Epithelial cell of proximal tubule (primary cell): ENCODE measurements at regions not wholly inside any gene's neighbourhood (a gene's known extent, or its start where the extent isn't known, plus 50 kb on each side); places are given as distances from the start of the nearest gene placed in this dataset.

ENCODE experiments used
- DNase-seq: peaks from one replicate; pipeline ENCODE4 v3.0.0-alpha.2; 2011; ENCODE audit warnings: low read depth
- H3K4me3 ChIP-seq: 2 replicates; pipeline ENCODE4 v1.5.1; 2011; ENCODE audit warnings: low read depth, mild to moderate bottlenecking, low read length
- TF ChIP-seq, protein P1 (sequence below): conservative IDR thresholded peaks from 2 replicates; pipeline ENCODE4 v1.5.1; 2012; ENCODE audit warnings: low read depth, mild to moderate bottlenecking, low read length

DNA sequence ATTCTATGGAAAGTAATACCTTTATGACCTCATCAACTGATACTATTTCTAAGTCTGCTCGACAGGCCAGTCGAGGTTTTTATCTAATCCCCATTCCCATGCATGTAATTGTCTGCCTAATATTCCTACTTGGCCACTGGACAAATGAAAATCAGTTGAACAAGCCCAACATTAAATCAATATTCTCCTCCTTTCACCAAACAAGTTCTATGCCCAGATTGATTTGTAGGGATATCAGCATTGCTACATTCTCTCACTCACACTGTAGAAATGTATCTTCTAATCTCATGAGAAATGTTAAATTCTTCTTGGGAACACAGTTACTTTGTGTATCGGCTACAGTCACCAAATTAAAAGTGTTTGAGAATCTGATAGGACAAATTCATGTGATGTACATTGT is 208.8 kb upstream of the CTNND2 start:
- TF ChIP-seq, protein P1, sequence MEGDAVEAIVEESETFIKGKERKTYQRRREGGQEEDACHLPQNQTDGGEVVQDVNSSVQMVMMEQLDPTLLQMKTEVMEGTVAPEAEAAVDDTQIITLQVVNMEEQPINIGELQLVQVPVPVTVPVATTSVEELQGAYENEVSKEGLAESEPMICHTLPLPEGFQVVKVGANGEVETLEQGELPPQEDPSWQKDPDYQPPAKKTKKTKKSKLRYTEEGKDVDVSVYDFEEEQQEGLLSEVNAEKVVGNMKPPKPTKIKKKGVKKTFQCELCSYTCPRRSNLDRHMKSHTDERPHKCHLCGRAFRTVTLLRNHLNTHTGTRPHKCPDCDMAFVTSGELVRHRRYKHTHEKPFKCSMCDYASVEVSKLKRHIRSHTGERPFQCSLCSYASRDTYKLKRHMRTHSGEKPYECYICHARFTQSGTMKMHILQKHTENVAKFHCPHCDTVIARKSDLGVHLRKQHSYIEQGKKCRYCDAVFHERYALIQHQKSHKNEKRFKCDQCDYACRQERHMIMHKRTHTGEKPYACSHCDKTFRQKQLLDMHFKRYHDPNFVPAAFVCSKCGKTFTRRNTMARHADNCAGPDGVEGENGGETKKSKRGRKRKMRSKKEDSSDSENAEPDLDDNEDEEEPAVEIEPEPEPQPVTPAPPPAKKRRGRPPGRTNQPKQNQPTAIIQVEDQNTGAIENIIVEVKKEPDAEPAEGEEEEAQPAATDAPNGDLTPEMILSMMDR: no peak
- no peak overlapping the region for H3K4me3 ChIP-seq
- no peak for DNase-seq

DNA sequence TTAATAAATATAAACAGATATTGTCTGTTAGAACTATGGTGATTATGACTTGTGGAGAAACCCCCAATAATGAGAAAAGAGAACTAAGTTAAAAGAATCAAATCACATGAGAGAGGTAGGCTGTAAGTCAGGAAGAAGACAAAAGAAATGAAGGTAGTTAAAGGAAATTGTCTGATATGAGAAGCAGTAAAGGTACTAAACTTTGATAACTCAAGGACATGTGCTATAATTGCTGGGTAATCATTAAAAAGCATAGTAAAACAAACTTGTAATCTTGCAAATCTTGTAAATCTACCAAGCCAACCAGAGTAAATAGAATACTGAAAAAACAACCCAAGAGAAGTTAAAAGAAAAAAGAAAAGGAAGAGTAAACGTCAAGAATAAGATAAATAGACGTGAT is 207.0 kb upstream of the CTNND2 start:
- no peak overlapping the region for H3K4me3 ChIP-seq
- no peak for DNase-seq
- TF ChIP-seq, protein P1: no peak

DNA sequence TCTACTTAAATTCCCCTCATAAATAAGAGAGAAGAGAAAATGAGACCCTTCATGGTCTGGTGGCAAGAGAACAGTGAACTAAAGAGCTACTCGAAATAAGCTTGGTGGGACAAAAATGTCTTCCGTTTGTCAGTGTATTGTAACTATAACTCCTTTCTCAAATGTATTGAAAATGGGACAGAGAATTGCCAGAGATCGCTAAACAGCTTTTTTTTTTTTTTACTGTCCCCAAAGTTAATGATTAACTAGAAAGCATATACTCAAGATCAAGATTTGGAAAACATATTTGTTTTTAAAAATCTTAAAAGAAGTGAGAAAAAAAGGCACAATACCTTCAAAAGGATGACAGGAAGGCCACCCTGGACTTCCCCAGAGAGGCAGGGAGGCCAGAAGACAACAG is 206.4 kb upstream of the CTNND2 start:
- TF ChIP-seq, protein P1: no peak
- H3K4me3 ChIP-seq: no peak overlapping the region
- DNase-seq: no peak

DNA sequence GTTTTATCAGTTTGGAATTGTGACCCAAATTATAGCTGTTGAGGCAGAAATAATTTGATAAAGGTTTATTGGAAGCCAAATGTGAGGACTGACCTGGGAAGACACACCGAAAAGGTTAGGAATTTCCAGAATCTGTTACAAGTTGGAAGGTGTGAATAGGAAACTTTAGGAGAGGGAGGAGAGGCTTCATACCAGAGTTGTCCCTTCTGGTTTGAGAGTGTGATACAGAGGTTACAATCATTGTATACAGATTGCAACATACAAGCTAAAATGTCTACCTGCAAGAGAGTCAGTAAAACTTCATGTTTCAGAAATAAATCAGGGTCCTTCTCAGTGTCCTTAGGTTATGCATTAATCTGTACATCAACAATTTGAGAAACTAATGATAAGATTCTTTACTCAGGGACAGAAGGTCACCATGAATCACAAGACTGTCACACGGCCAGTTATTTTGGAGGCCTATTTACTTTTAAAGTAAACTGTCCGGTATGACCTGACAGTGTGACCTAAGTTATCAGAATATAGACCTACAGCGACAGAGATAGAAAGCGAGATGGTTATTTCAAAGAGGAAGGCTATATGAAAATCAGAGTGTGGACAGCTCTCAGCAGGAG is 204.9 kb upstream of the CTNND2 start:
- H3K4me3 ChIP-seq: no peak overlapping the region
- no peak for DNase-seq
- TF ChIP-seq, protein P1: no peak

DNA sequence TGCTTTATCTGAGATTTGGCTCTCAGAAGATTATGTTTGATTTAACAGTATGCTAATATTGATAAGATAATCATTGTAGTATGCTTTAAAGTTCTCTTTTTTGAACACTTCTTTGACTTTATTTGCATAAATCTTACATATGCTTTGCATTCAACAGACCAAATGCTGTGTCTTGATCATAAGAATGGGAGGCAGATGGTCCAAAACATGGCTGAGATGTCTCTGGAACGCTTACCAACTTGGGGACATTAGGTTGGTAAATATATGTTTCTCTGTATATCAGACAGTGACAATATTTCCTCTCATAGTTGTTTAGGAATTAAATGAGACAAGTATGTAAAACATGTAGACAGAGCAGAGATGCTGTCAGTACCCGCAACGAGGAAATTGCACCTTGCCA is 197.9 kb upstream of the CTNND2 start:
- no peak overlapping the region for H3K4me3 ChIP-seq
- TF ChIP-seq, protein P1: no peak
- DNase-seq: no peak

DNA sequence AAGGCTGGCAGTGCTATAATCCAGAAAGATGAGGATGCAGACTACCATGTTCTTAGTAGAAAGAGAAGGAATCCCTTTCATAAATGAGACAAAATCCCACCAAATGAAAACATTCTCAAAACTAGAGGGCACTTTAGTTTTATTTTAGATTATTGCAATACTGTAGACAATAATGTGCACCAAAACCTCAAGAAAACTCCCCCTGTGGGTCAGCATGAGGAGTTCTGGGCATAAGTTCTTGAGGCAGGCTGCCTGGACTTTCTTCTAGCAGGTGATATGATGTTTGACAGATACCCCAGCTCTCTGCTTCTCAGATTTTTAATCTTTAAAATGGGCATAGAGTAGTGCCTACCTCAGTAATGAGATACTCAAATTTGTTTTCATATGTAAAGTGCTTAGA is 196.3 kb upstream of the CTNND2 start:
- TF ChIP-seq, protein P1: no peak
- no peak overlapping the region for H3K4me3 ChIP-seq
- no peak for DNase-seq

DNA sequence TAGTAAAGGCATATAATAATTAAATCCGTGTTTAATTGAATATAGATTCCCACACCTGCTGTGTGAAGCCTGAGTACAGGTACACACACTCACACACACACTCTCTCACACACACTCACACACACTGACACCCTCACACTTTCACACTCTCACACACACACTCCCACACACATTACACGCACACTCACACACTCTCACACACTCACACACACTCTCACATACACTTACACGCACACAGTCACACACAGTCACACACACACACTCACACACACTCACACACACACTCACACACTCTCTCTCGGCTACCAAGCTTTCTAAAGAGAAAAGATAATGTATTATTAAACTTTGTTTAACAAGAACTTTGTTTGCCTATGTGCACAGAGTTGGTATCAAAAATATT is 195.1 kb upstream of the CTNND2 start:
- no peak for DNase-seq
- TF ChIP-seq, protein P1: no peak
- H3K4me3 ChIP-seq: no peak overlapping the region
